Kidney (tissue), 13 donors: ENCODE measurements at regions not wholly inside any gene's neighbourhood (a gene's known extent, or its start where the extent isn't known, plus 50 kb on each side); places are given as distances from the start of the nearest gene placed in this dataset.

Experiments used
- DNase-seq, 5 donors: peaks; one replicate each; pipeline ENCODE4 v3.0.0-alpha.2; 2013 to 2020
- FAIRE-seq: peaks from 2 replicates; lab custom pipeline; 2012; peaks lifted over from hg19 to GRCh38; lab: Jason Lieb, UNC
- H3K27ac ChIP-seq, 2 donors: one replicate each; pipeline ENCODE4 v1.7.0; 2013; ENCODE audit warnings: low read depth in 2 of 2, low read length in 2 of 2, inconsistent platforms in 1 of 2
- H3K27me3 ChIP-seq: one replicate; pipeline ENCODE4 v1.7.1; 2013; ENCODE audit warnings: low read length, inconsistent platforms; ENCODE audit not compliant: control insufficient read depth, insufficient read depth
- H3K36me3 ChIP-seq, 3 donors: one replicate each; pipeline versions ENCODE4 v1.7.0 to v1.7.1; 2013; ENCODE audit warnings: low read length in 3 of 3, control low read depth in 1 of 3, inconsistent platforms in 1 of 3; ENCODE audit not compliant: insufficient read depth in 3 of 3, control insufficient read depth in 2 of 3
- H3K4me1 ChIP-seq, 3 donors: one replicate each; pipeline versions ENCODE4 v1.7.0 to v1.7.1; 2013; ENCODE audit warnings: low read length in 3 of 3, inconsistent platforms in 1 of 3, low read depth in 1 of 3; ENCODE audit not compliant: control insufficient read depth in 2 of 3, insufficient read depth in 2 of 3
- H3K4me3 ChIP-seq, 3 donors: one replicate each; pipeline versions ENCODE4 v1.7.0 to v1.8.1; 2013; ENCODE audit warnings: low read length in 3 of 3, control low read depth in 1 of 3, inconsistent platforms in 1 of 3
- H3K9ac ChIP-seq, 3 donors: one replicate each; pipeline versions ENCODE4 v1.7.0 to v1.7.1; 2013; ENCODE audit warnings: low read length in 3 of 3, control low read depth in 1 of 3, inconsistent platforms in 1 of 3
- H3K9me3 ChIP-seq, 3 donors: one replicate each; pipeline versions ENCODE4 v1.7.0 to v1.7.1; 2013; ENCODE audit warnings: low read length in 3 of 3, control low read depth in 1 of 3, inconsistent platforms in 1 of 3; ENCODE audit not compliant: control insufficient read depth in 2 of 3, insufficient read depth in 1 of 3
- intact Hi-C: fragments of 100-400 bp; cut with DNase I; formaldehyde crosslinking; loops from one replicate; pipeline ENCODE4 v1.11.1; 2022
- TF ChIP-seq, protein P1 (sequence below): IDR thresholded peaks from 3 replicates; pipeline ENCODE4 v1.5.1; 2012; ENCODE audit warnings: mild to moderate bottlenecking, moderate library complexity, borderline replicate concordance; ENCODE audit not compliant: insufficient read depth; ENCODE audit errors: extremely low read depth
- donor health status: control.
- donor health status: control.
- donor health status: control.
- donor health status: control.
- donor health status: control.
- donor health status: DM: yes; HTN: yes; CAD: no.
- donor health status: Normal renal cell carcinoma (clear cell type).

DNA sequence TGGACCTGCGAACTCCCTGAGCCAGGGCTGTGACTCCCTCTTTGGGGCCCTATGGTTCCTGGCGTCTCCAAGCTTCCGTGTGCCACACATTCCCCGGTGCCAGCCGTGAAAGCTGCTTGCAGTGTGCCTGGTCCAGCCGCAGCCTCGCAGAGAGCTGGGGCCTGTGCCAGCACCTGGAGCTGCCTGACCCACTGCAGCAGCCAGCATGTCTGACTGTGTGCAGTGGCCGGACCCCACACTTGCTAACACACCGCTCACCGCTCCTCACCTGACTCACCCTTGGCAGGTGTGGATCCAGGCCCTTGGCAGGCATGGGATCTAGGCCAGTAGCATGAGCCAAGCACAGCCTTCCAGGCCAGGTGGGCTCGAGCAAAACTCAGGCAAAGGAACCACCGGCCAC lies 227.5 kb downstream of the OTOR start:
- TF ChIP-seq, protein P1, sequence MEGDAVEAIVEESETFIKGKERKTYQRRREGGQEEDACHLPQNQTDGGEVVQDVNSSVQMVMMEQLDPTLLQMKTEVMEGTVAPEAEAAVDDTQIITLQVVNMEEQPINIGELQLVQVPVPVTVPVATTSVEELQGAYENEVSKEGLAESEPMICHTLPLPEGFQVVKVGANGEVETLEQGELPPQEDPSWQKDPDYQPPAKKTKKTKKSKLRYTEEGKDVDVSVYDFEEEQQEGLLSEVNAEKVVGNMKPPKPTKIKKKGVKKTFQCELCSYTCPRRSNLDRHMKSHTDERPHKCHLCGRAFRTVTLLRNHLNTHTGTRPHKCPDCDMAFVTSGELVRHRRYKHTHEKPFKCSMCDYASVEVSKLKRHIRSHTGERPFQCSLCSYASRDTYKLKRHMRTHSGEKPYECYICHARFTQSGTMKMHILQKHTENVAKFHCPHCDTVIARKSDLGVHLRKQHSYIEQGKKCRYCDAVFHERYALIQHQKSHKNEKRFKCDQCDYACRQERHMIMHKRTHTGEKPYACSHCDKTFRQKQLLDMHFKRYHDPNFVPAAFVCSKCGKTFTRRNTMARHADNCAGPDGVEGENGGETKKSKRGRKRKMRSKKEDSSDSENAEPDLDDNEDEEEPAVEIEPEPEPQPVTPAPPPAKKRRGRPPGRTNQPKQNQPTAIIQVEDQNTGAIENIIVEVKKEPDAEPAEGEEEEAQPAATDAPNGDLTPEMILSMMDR: no peak
- Histone ChIP-seq H3K9ac (no peak overlapping the region), H3K27me3 (no peaks in the 10 kb centered on the region), H3K4me1 (no peaks in the 10 kb centered on the region), H3K36me3 (no peaks in the 10 kb centered on the region), H3K9me3 (peaks cover 0 to 5% (median 0%) of the 10 kb centered on the region in 3 donors), H3K27ac (no peak overlapping the region), H3K4me3 (no peak overlapping the region)
- no peak for FAIRE-seq
- intact Hi-C loops: no loop called here
- DNase-seq: peak in 1 of 5 donors; percentile 50

DNA sequence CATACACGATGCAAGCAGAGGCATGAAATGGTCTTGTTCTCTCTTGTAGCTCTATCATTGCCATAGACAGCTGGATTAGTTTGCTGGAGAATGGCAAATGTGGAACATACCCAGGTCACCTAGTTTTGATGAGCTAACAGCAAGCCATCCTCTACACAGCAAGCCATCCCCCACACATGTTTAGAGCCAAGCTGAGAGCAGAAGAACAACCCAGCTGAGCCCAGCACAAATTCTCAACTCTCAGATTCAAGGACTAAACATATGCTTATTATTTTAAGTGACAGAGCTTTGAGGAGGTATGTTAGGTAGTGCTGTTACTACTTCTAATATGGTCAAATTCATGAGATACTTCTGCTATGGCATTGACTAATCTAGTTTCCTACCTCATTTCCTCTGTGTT lies 230.3 kb downstream of the OTOR start:
- no peak overlapping the region for H3K9ac ChIP-seq
- H3K36me3 ChIP-seq: no peaks in the 10 kb centered on the region
- intact Hi-C loops: no loop called here
- DNase-seq: no peak
- TF ChIP-seq, protein P1: no peak
- no peak overlapping the region for H3K4me3 ChIP-seq
- H3K27me3 ChIP-seq: no peaks in the 10 kb centered on the region
- no peak overlapping the region for H3K27ac ChIP-seq
- peaks cover 0 to 5% (median 0%) of the 10 kb centered on the region in 3 donors for H3K9me3 ChIP-seq
- no peaks in the 10 kb centered on the region for H3K4me1 ChIP-seq
- no peak for FAIRE-seq

DNA sequence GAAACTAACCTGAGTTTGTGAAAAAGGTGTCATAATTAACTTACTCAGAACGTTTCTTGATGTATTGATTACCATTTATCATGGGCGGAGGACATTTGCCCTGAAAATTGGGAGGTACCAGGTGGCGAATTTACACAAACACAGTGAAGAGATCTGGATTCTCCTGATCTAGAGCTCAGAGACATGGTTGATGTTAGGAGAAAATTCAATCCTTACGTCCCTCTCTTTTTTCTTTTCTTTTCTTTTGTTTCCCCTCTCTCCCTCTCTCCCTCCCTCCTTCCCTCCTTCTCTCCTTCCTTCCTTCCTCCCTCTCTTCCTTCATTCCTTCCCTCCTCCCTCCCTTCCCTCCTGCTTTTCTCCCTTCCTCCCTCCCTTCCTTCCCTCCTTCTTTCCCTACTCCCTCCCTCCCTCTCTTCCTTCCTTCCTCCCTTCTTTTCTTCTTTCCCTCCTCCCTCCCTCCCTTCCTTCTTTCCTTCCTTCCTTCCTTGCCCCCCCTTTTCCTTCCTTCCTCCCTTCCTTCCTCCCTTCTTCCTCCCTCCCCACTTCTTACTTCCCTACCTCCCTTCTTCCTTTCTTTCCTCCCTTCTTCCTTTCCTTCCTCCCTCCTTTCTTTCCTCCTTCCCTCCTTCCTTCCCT lies 234.1 kb downstream of the OTOR start:
- Histone ChIP-seq H3K9me3 (peaks cover 0 to 5% (median 0%) of the 10 kb centered on the region in 3 donors), H3K36me3 (no peaks in the 10 kb centered on the region), H3K4me1 (no peaks in the 10 kb centered on the region), H3K9ac (no peak overlapping the region), H3K27me3 (no peaks in the 10 kb centered on the region), H3K4me3 (no peak overlapping the region), H3K27ac (no peak overlapping the region)
- DNase-seq: no peak
- no peak for FAIRE-seq
- intact Hi-C loops: no loop called here
- TF ChIP-seq, protein P1: no peak

DNA sequence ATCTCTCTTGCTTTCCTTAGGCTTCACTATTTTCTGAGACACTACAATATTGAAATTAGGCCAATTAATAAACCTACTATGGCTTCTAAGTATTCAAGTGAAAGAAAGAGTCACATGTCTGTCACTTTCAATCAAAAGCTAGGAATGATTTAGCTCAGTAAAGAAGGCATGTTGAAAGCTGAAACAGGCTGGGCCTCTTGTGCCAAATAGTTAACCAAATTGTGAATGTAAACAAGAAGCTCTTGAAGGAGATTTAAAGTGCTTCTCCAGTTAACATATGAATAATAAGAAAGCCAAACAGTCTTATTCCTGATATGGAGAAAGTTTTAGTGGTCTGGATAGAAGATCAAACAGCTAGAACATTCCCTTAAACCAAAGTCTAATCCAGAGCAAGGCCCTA lies 236.3 kb downstream of the OTOR start:
- H3K27ac ChIP-seq: no peak overlapping the region
- FAIRE-seq (no peak), DNase-seq (no peak)
- no peaks in the 10 kb centered on the region for H3K4me1 ChIP-seq
- no peaks in the 10 kb centered on the region for H3K27me3 ChIP-seq
- TF ChIP-seq, protein P1: no peak
- H3K9ac ChIP-seq: no peak overlapping the region
- intact Hi-C loops: no loop called here
- H3K4me3 ChIP-seq: no peak overlapping the region
- no peaks in the 10 kb centered on the region for H3K36me3 ChIP-seq
- no peaks in the 10 kb centered on the region for H3K9me3 ChIP-seq
